ENCODE measurements at regions not wholly inside any gene's neighbourhood (a gene's known extent, or its start where the extent isn't known, plus 50 kb on each side); places are given as distances from the start of the nearest gene placed in this dataset.

- DNase-seq, result no peak
These were observed 287.9 kb upstream of the FMN2 start for GRCh38 chr1:239803781-239804180.

- DNase-seq, result peak; percentile 44
These were observed 287.4 kb upstream of the FMN2 start for GRCh38 chr1:239804266-239804665.

- peak; percentile 33 for DNase-seq
These were observed 286.6 kb upstream of the FMN2 start for GRCh38 chr1:239805042-239805441.

- DNase-seq, result peak; percentile 44
These were observed 285.6 kb upstream of the FMN2 start for GRCh38 chr1:239805851-239806772.

- no peak for DNase-seq
These were observed 284.8 kb upstream of the FMN2 start for GRCh38 chr1:239806897-239807296.

GRCh38 chr1:239807361-239807760 is 284.3 kb upstream of the FMN2 start:
- no peak for DNase-seq

- DNase-seq, result no peak
These were observed 281.6 kb upstream of the FMN2 start for GRCh38 chr1:239810061-239810481.

- no peak for DNase-seq
These were observed 280.3 kb upstream of the FMN2 start for GRCh38 chr1:239811211-239811885.

- DNase-seq, result no peak
These were observed 279.1 kb upstream of the FMN2 start for GRCh38 chr1:239812580-239812979.

- peak; percentile 33 for DNase-seq
These were observed 277.3 kb upstream of the FMN2 start for GRCh38 chr1:239814306-239814881.

- DNase-seq, result no peak
These were observed 276.6 kb upstream of the FMN2 start for GRCh38 chr1:239815074-239815473.

GRCh38 chr1:239816081-239816782 is 275.5 kb upstream of the FMN2 start:
- peak; percentile 77 for DNase-seq

GRCh38 chr1:239817276-239817675 is 274.4 kb upstream of the FMN2 start:
- DNase-seq, result peak; percentile 79

- no peak for DNase-seq
These were observed 273.9 kb upstream of the FMN2 start for GRCh38 chr1:239817801-239818200.

GRCh38 chr1:239819096-239819495 is 272.6 kb upstream of the FMN2 start:
- DNase-seq, result no peak

GRCh38 chr1:239819756-239820250 is 271.9 kb upstream of the FMN2 start:
- DNase-seq, result no peak

- no peak for DNase-seq
These were observed 267.8 kb upstream of the FMN2 start for GRCh38 chr1:239823852-239824251.

- DNase-seq, result no peak
These were observed 265.5 kb upstream of the FMN2 start for GRCh38 chr1:239826211-239826610.

GRCh38 chr1:239826736-239827135 is 264.9 kb upstream of the FMN2 start:
- no peak for DNase-seq

- DNase-seq, result no peak
These were observed 262.1 kb upstream of the FMN2 start for GRCh38 chr1:239829535-239829934.

GRCh38 chr1:239831577-239832355 is 259.9 kb upstream of the FMN2 start:
- DNase-seq, result no peak

GRCh38 chr1:239833723-239834122 is 258.0 kb upstream of the FMN2 start:
- no peak for DNase-seq
